BLaER1 (cell line): ENCODE measurements at regions not wholly inside any gene's neighbourhood (a gene's known extent, or its start where the extent isn't known, plus 50 kb on each side); places are given as distances from the start of the nearest gene placed in this dataset.

ENCODE experiments used
- H3K27ac ChIP-seq: shearing (Covaris generic); formaldehyde crosslinking; 2 replicates; pipeline ENCODE4 v1.8.1; 2022
- H3K27me3 ChIP-seq: shearing (Covaris generic); formaldehyde crosslinking; 2 replicates; pipeline ENCODE4 v1.8.1; 2022
- H3K36me3 ChIP-seq: shearing (Covaris generic); formaldehyde crosslinking; 2 replicates; pipeline ENCODE4 v1.8.1; 2022
- H3K4me1 ChIP-seq: shearing (Covaris generic); formaldehyde crosslinking; 2 replicates; pipeline ENCODE4 v1.8.1; 2022
- H3K4me2 ChIP-seq: shearing (Covaris generic); formaldehyde crosslinking; 2 replicates; pipeline ENCODE4 v1.8.1; 2022
- H3K4me3 ChIP-seq: shearing (Covaris generic); formaldehyde crosslinking; 2 replicates; pipeline ENCODE4 v1.8.1; 2022
- H3K9ac ChIP-seq: shearing (Covaris generic); formaldehyde crosslinking; 2 replicates; pipeline ENCODE4 v1.8.1; 2022
- H3K9me3 ChIP-seq: shearing (Covaris generic); formaldehyde crosslinking; 2 replicates; pipeline ENCODE4 v1.8.1; 2022
- H4K20me1 ChIP-seq: shearing (Covaris generic); formaldehyde crosslinking; 2 replicates; pipeline ENCODE4 v1.8.1; 2022
- Cebpa-rat ChIP-seq: shearing (Covaris generic); IDR thresholded peaks from 2 replicates; pipeline ENCODE4 v1.8.1; 2022

- Histone ChIP-seq H3K4me3 (no peak overlapping the region), H3K9me3 (no peaks in the 10 kb centered on the region; the same call in 1 of the 2 replicates), H3K4me2 (no peak overlapping the region), H3K4me1 (no peaks in the 10 kb centered on the region), H3K9ac (no peak overlapping the region), H3K27ac (no peak overlapping the region), H3K27me3 (no peaks in the 10 kb centered on the region), H4K20me1 (no peaks in the 10 kb centered on the region), H3K36me3 (no peaks in the 10 kb centered on the region)
- no peak for TF ChIP-seq Cebpa-rat
Measured at GRCh38 chr5:179430193-179431175, 85.2 kb upstream of the ADAMTS2 start.

- H3K36me3 ChIP-seq = no peaks in the 10 kb centered on the region
- H3K27me3 ChIP-seq = no peaks in the 10 kb centered on the region
- H4K20me1 ChIP-seq = no peaks in the 10 kb centered on the region
- no peak overlapping the region for H3K4me3 ChIP-seq
- no peaks in the 10 kb centered on the region; the same call in 1 of the 2 replicates for H3K9me3 ChIP-seq
- no peak overlapping the region for H3K9ac ChIP-seq
- H3K4me1 ChIP-seq = 0 out of 2 replicates have a peak, but pooled peaks cover 6% of the 10 kb centered on the region
- H3K4me2 ChIP-seq = no peak overlapping the region
- no peak overlapping the region for H3K27ac ChIP-seq
- TF ChIP-seq Cebpa-rat = no peak
Measured at GRCh38 chr5:179427676-179428056, 82.4 kb upstream of the ADAMTS2 start.

GRCh38 chr5:179427032-179427675 is 81.9 kb upstream of the ADAMTS2 start:
- H4K20me1 ChIP-seq = no peaks in the 10 kb centered on the region
- H3K27me3 ChIP-seq = no peaks in the 10 kb centered on the region
- H3K4me1 ChIP-seq = 0 out of 2 replicates have a peak, but pooled peaks cover 6% of the 10 kb centered on the region
- H3K4me3 ChIP-seq = no peak overlapping the region
- H3K36me3 ChIP-seq = no peaks in the 10 kb centered on the region
- H3K4me2 ChIP-seq = no peak overlapping the region
- no peaks in the 10 kb centered on the region for H3K9me3 ChIP-seq
- no peak for TF ChIP-seq Cebpa-rat
- no peak overlapping the region for H3K9ac ChIP-seq
- no peak overlapping the region for H3K27ac ChIP-seq

- H3K4me2 ChIP-seq = no peak overlapping the region
- peaks cover 6% of the 10 kb centered on the region; the same call in 1 of the 2 replicates for H3K4me1 ChIP-seq
- TF ChIP-seq Cebpa-rat = no peak
- no peak overlapping the region for H3K27ac ChIP-seq
- H3K27me3 ChIP-seq = no peaks in the 10 kb centered on the region
- no peaks in the 10 kb centered on the region for H3K9me3 ChIP-seq
- no peaks in the 10 kb centered on the region for H3K36me3 ChIP-seq
- H4K20me1 ChIP-seq = no peaks in the 10 kb centered on the region
- no peak overlapping the region for H3K4me3 ChIP-seq
- H3K9ac ChIP-seq = no peak overlapping the region
Measured at GRCh38 chr5:179422908-179423481, 77.7 kb upstream of the ADAMTS2 start.

GRCh38 chr5:179422213-179422855 is 77.1 kb upstream of the ADAMTS2 start:
- no peak for TF ChIP-seq Cebpa-rat
- no peaks in the 10 kb centered on the region for H3K27me3 ChIP-seq
- no peaks in the 10 kb centered on the region for H3K9me3 ChIP-seq
- no peak overlapping the region for H3K27ac ChIP-seq
- H4K20me1 ChIP-seq = no peaks in the 10 kb centered on the region
- no peak overlapping the region for H3K4me3 ChIP-seq
- H3K9ac ChIP-seq = no peak overlapping the region
- no peak overlapping the region for H3K4me2 ChIP-seq
- no peaks in the 10 kb centered on the region for H3K36me3 ChIP-seq
- peaks cover 12% of the 10 kb centered on the region for H3K4me1 ChIP-seq

- Histone ChIP-seq H3K36me3 (no peaks in the 10 kb centered on the region), H3K9ac (no peak overlapping the region), H4K20me1 (no peaks in the 10 kb centered on the region), H3K27me3 (no peaks in the 10 kb centered on the region), H3K4me2 (no peak overlapping the region), H3K4me1 (peaks cover 23% of the 10 kb centered on the region), H3K27ac (no peak overlapping the region), H3K4me3 (no peak overlapping the region), H3K9me3 (no peaks in the 10 kb centered on the region)
- TF ChIP-seq Cebpa-rat = no peak
Measured at GRCh38 chr5:179421144-179421901, 76.1 kb upstream of the ADAMTS2 start.

GRCh38 chr5:179420476-179420875 is 75.2 kb upstream of the ADAMTS2 start:
- H3K27ac ChIP-seq = no peak overlapping the region
- no peak overlapping the region for H3K9ac ChIP-seq
- no peak overlapping the region for H3K4me3 ChIP-seq
- H3K9me3 ChIP-seq = no peaks in the 10 kb centered on the region
- peaks cover 30% of the 10 kb centered on the region for H3K4me1 ChIP-seq
- TF ChIP-seq Cebpa-rat = no peak
- no peaks in the 10 kb centered on the region for H4K20me1 ChIP-seq
- no peaks in the 10 kb centered on the region for H3K36me3 ChIP-seq
- no peaks in the 10 kb centered on the region for H3K27me3 ChIP-seq
- no peak overlapping the region for H3K4me2 ChIP-seq

- H3K27me3 ChIP-seq = no peaks in the 10 kb centered on the region
- no peak overlapping the region for H3K9ac ChIP-seq
- H3K27ac ChIP-seq = no peak overlapping the region
- no peak overlapping the region for H3K4me3 ChIP-seq
- no peaks in the 10 kb centered on the region for H3K9me3 ChIP-seq
- H3K4me1 ChIP-seq = peaks cover 24% of the 10 kb centered on the region
- no peaks in the 10 kb centered on the region for H4K20me1 ChIP-seq
- H3K36me3 ChIP-seq = no peaks in the 10 kb centered on the region
- no peak for TF ChIP-seq Cebpa-rat
- H3K4me2 ChIP-seq = no peak overlapping the region
Measured at GRCh38 chr5:179418972-179419371, 73.7 kb upstream of the ADAMTS2 start.

- no peaks in the 10 kb centered on the region for H4K20me1 ChIP-seq
- no peaks in the 10 kb centered on the region for H3K9me3 ChIP-seq
- peaks cover 24% of the 10 kb centered on the region for H3K4me1 ChIP-seq
- H3K4me2 ChIP-seq = peak overlapping the region; percentile 77
- H3K27me3 ChIP-seq = no peaks in the 10 kb centered on the region
- no peak overlapping the region for H3K4me3 ChIP-seq
- no peak overlapping the region for H3K9ac ChIP-seq
- H3K27ac ChIP-seq = 0 out of 2 replicates have a peak overlapping the region, but pooled peaks have one; percentile 59
- no peak for TF ChIP-seq Cebpa-rat
- H3K36me3 ChIP-seq = no peaks in the 10 kb centered on the region
Measured at GRCh38 chr5:179417696-179418095, 72.4 kb upstream of the ADAMTS2 start.
